CD14-positive monocyte (primary cell): ENCODE measurements at regions not wholly inside any gene's neighbourhood (a gene's known extent, or its start where the extent isn't known, plus 50 kb on each side); places are given as distances from the start of the nearest gene placed in this dataset.

Experiments used
- DNase-seq, 3 donors: peaks; one replicate each; pipeline ENCODE4 v3.0.0-alpha.2; 2011 to 2022
- H2AFZ ChIP-seq: 2 replicates; pipeline ENCODE4 v1.6.0; 2012; ENCODE audit warnings: mild to moderate bottlenecking, low read depth, low read length, inconsistent platforms; ENCODE audit not compliant: insufficient read depth, poor library complexity, severe bottlenecking
- H3K27ac ChIP-seq, 2 donors: 1 replicate in 1 of 2; 2 replicates in 1 of 2; pipeline ENCODE4 v1.5.1; 2012 to 2013; ENCODE audit warnings: low read length in 2 of 2, control low read depth in 1 of 2, inconsistent platforms in 1 of 2, low read depth in 1 of 2, mild to moderate bottlenecking in 1 of 2
- H3K27me3 ChIP-seq, 2 donors: one replicate each; pipeline versions ENCODE4 v1.6.0 to v1.6.1; 2011 to 2013; ENCODE audit warnings: low read length in 2 of 2; ENCODE audit not compliant: control insufficient read depth in 2 of 2, insufficient read depth in 2 of 2
- H3K36me3 ChIP-seq, 2 donors: replicated peaks in 1 of 2; 1 replicate in 1 of 2; 2 replicates in 1 of 2; pipeline versions ENCODE4 v1.5.1 to v1.6.1; 2012 to 2013; ENCODE audit warnings: low read length in 2 of 2, control low read depth in 1 of 2, inconsistent platforms in 1 of 2, mild to moderate bottlenecking in 1 of 2; ENCODE audit not compliant: insufficient read depth in 2 of 2, control insufficient read depth in 1 of 2
- H3K4me1 ChIP-seq, 2 donors: 1 replicate in 1 of 2; 2 replicates in 1 of 2; pipeline versions ENCODE4 v1.5.1 to v1.6.1; 2012 to 2013; ENCODE audit warnings: low read length in 2 of 2, control low read depth in 1 of 2, inconsistent platforms in 1 of 2, mild to moderate bottlenecking in 1 of 2, moderate library complexity in 1 of 2; ENCODE audit not compliant: insufficient read depth in 2 of 2, control insufficient read depth in 1 of 2
- H3K4me2 ChIP-seq: replicated peaks from 2 replicates; pipeline ENCODE3; 2012; ENCODE audit warnings: low read length, moderate library complexity, mild to moderate bottlenecking; ENCODE audit not compliant: poor library complexity, severe bottlenecking; ENCODE audit errors: extremely low read depth
- H3K4me3 ChIP-seq, 3 experiments: fragments of 200-600 bp in 1 of 3; sonication (generic) in 1 of 3; replicated peaks in 1 of 3; 1 replicate in 2 of 3; 2 replicates in 1 of 3; pipeline ENCODE4 v1.5.1; 2011 to 2013; ENCODE audit warnings: low read length in 3 of 3, mild to moderate bottlenecking in 3 of 3, control low read depth in 2 of 3, low read depth in 2 of 3, inconsistent platforms in 1 of 3, moderate library complexity in 1 of 3
- H3K79me2 ChIP-seq: 2 replicates; pipeline ENCODE4 v1.6.0; 2012; ENCODE audit warnings: mild to moderate bottlenecking, control low read depth, inconsistent platforms, low read length, moderate library complexity; ENCODE audit not compliant: insufficient read depth
- H3K9ac ChIP-seq: 2 replicates; pipeline ENCODE4 v1.6.0; 2017; ENCODE audit warnings: low read length, mild to moderate bottlenecking; ENCODE audit not compliant: insufficient read depth, poor library complexity, severe bottlenecking
- H3K9me3 ChIP-seq, 2 donors: replicated peaks in 1 of 2; 1 replicate in 1 of 2; 2 replicates in 1 of 2; pipeline versions ENCODE4 v1.5.1 to v1.6.1; 2012 to 2013; ENCODE audit warnings: low read length in 2 of 2, control low read depth in 1 of 2; ENCODE audit not compliant: control insufficient read depth in 1 of 2, insufficient read depth in 1 of 2
- H4K20me1 ChIP-seq: 2 replicates; pipeline ENCODE4 v1.6.0; 2012; ENCODE audit warnings: mild to moderate bottlenecking, low read length, control low read depth, moderate library complexity; ENCODE audit not compliant: insufficient read depth
- H3K27ac Mint-ChIP-seq, 7 donors: one replicate each; pipeline ENCODE4 v1.8.0; 2020; ENCODE audit warnings: mild to moderate bottlenecking in 7 of 7, mixed read lengths in 7 of 7, moderate library complexity in 6 of 7, inconsistent platforms in 2 of 7
- H3K27me3 Mint-ChIP-seq, 3 donors: one replicate each; pipeline ENCODE4 v1.8.0; 2021 to 2022; ENCODE audit warnings: low read depth in 3 of 3, mild to moderate bottlenecking in 3 of 3, mixed read lengths in 3 of 3, moderate library complexity in 3 of 3, inconsistent platforms in 1 of 3
- H3K36me3 Mint-ChIP-seq, 2 donors: one replicate each; pipeline ENCODE4 v1.8.0; 2020; ENCODE audit warnings: mixed read lengths in 2 of 2, inconsistent platforms in 1 of 2, mild to moderate bottlenecking in 1 of 2
- H3K4me1 Mint-ChIP-seq: one replicate; pipeline ENCODE4 v1.8.0; 2020; ENCODE audit warnings: mild to moderate bottlenecking, mixed read lengths
- H3K4me3 Mint-ChIP-seq, 2 donors: one replicate each; pipeline ENCODE4 v1.8.0; 2020; ENCODE audit warnings: mild to moderate bottlenecking in 2 of 2, mixed read lengths in 2 of 2, moderate library complexity in 1 of 2
- H3K9me3 Mint-ChIP-seq, 7 donors: one replicate each; pipeline ENCODE4 v1.8.0; 2020 to 2022; ENCODE audit warnings: mixed read lengths in 7 of 7, mild to moderate bottlenecking in 6 of 7, moderate library complexity in 6 of 7, inconsistent platforms in 2 of 7
- WGBS: methylation state at CpG from one replicate; pipeline ENCODE4 v1.1.5; 2013; ENCODE audit warnings: missing lambda C conversion rate; ENCODE audit not compliant: insufficient coverage; 5-methylcytosine and 5-hydroxymethylcytosine counted together
- intact Hi-C, 2 donors: fragments of 100-400 bp; cut with micrococcal nuclease; formaldehyde crosslinking; loops; one replicate each; pipeline versions ENCODE4 v1.15.0 to v1.15.1; 2023
- TF ChIP-seq, protein P1 (sequence below): fragments of 200-600 bp; IDR thresholded peaks from one replicate; pipeline ENCODE4 v1.8.0; 2022; ENCODE audit warnings: antibody characterized with exemption, mild to moderate bottlenecking

DNA sequence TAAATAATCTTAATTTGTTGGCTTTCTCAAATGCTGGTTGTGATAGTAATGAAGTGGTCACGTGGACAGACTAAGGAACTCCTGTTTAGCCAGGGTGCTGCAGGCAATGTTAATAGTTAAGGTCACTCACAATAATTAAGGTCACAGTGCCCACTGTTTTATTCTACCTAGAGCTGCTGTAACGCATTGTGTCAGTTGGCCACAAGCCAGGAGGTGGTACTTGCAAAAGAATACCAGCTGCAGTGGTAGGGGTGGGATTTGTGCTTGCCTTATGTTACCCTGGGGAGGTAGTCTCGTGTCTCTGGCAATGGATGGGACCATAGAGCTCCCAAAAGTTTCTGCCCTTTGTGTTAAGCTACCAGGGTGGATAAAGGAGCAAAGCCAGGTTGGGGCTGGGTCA, 969.1 kb upstream of the CDH8 start:
- Histone ChIP-seq H3K27me3 (no peaks in the 10 kb centered on the region), H3K27ac (no peak overlapping the region), H3K4me3 (no peak overlapping the region), H3K9me3 (peaks cover 16 to 28% of the 10 kb centered on the region in 2 donors), H3K36me3 (no peaks in the 10 kb centered on the region), H3K79me2 (no peaks in the 10 kb centered on the region), H2AFZ (no peak overlapping the region), H4K20me1 (no peaks in the 10 kb centered on the region), H3K9ac (no peak overlapping the region), H3K4me1 (no peaks in the 10 kb centered on the region), H3K4me2 (no peak overlapping the region)
- peaks cover 0 to 20% (median 4%) of the 10 kb centered on the region in 7 donors for H3K9me3 Mint-ChIP-seq
- WGBS, result 75% methylated on average over 2 of the region's 3 CpGs
- TF ChIP-seq, protein P1, sequence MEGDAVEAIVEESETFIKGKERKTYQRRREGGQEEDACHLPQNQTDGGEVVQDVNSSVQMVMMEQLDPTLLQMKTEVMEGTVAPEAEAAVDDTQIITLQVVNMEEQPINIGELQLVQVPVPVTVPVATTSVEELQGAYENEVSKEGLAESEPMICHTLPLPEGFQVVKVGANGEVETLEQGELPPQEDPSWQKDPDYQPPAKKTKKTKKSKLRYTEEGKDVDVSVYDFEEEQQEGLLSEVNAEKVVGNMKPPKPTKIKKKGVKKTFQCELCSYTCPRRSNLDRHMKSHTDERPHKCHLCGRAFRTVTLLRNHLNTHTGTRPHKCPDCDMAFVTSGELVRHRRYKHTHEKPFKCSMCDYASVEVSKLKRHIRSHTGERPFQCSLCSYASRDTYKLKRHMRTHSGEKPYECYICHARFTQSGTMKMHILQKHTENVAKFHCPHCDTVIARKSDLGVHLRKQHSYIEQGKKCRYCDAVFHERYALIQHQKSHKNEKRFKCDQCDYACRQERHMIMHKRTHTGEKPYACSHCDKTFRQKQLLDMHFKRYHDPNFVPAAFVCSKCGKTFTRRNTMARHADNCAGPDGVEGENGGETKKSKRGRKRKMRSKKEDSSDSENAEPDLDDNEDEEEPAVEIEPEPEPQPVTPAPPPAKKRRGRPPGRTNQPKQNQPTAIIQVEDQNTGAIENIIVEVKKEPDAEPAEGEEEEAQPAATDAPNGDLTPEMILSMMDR, result no peak
- no peak for DNase-seq
- H3K36me3 Mint-ChIP-seq, result no peaks in the 10 kb centered on the region
- H3K4me3 Mint-ChIP-seq, result no peak overlapping the region
- intact Hi-C loops, result no loop called here
- H3K27ac Mint-ChIP-seq, result no peak overlapping the region
- H3K4me1 Mint-ChIP-seq, result no peaks in the 10 kb centered on the region
- no peaks in the 10 kb centered on the region for H3K27me3 Mint-ChIP-seq

GRCh38 chr16:62989480-62989879, 953.2 kb upstream of the CDH8 start:
- H3K9me3 ChIP-seq, result no peaks in the 10 kb centered on the region
- no peak overlapping the region for H3K4me2 ChIP-seq
- H2AFZ ChIP-seq, result no peak overlapping the region
- DNase-seq, result no peak
- no peaks in the 10 kb centered on the region for H3K4me1 ChIP-seq
- no peaks in the 10 kb centered on the region for H4K20me1 ChIP-seq
- Mint-ChIP-seq H3K9me3 (peaks cover 0 to 5% (median 0%) of the 10 kb centered on the region in 7 donors), H3K36me3 (no peaks in the 10 kb centered on the region), H3K4me3 (no peak overlapping the region), H3K27ac (no peak overlapping the region), H3K27me3 (no peaks in the 10 kb centered on the region), H3K4me1 (no peaks in the 10 kb centered on the region)
- no peaks in the 10 kb centered on the region for H3K79me2 ChIP-seq
- TF ChIP-seq, protein P1, result no peak
- H3K36me3 ChIP-seq, result no peaks in the 10 kb centered on the region
- no peak overlapping the region for H3K9ac ChIP-seq
- H3K27ac ChIP-seq, result no peak overlapping the region
- H3K4me3 ChIP-seq, result no peak overlapping the region
- intact Hi-C loops, result no loop called here
- no CpG with 5 or more reads among the region's 1 CpG for WGBS
- H3K27me3 ChIP-seq, result no peaks in the 10 kb centered on the region
